ENCODE measurements at regions not wholly inside any gene's neighbourhood (a gene's known extent, or its start where the extent isn't known, plus 50 kb on each side); places are given as distances from the start of the nearest gene placed in this dataset.

DNA sequence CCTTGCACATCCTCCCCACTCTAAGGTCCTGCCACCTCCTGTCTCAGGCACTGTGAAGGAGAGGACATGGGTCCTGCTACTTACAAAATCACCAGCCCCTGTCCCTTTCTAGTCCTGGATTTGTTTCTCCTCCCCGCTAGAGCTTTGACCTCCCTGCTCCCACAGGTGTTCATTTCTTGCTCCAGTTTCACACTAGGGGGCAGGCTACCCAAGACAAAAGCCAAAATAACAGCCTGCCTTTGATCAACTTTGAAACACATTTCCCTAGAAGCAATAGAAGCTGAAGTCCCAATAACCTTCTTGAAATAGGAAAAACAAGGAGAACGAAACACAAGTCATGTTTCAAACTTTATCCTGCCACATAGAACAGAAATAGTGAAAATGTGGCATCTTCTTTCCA lies 164.4 kb downstream of the QDPR start:
- no peak for TF ChIP-seq EZH2 (IDR thresholded peaks at IDR 0.05; ENCODE audit: borderline replicate concordance, control insufficient read depth, low read depth, low read length)
- TF ChIP-seq, protein P1, sequence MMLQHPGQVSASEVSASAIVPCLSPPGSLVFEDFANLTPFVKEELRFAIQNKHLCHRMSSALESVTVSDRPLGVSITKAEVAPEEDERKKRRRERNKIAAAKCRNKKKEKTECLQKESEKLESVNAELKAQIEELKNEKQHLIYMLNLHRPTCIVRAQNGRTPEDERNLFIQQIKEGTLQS (IDR thresholded peaks at IDR 0.05; ENCODE audit: borderline replicate concordance, extremely low read depth, low read depth, low read length) = no peak
